HEK293T (cell line): ENCODE measurements at regions not wholly inside any gene's neighbourhood (a gene's known extent, or its start where the extent isn't known, plus 50 kb on each side); places are given as distances from the start of the nearest gene placed in this dataset.

Experiments used
- CTCF ChIA-PET: fragments of 350-600 bp; formaldehyde crosslinking; extraction: SDS; loops from one replicate; lab custom pipeline; 2021; ENCODE audit warnings: antibody characterized with exemption, inconsistent platforms; lab: Yijun Ruan, JAX
- POLR2A ChIA-PET: fragments of 350-600 bp; formaldehyde crosslinking; extraction: SDS; loops from one replicate; lab custom pipeline; 2020; ENCODE audit warnings: antibody characterized with exemption, inconsistent platforms; lab: Yijun Ruan, JAX
- DNase-seq: peaks from one replicate; pipeline ENCODE4 v3.0.0; 2012; ENCODE audit warnings: mixed read lengths; ENCODE audit errors: extremely low spot score
- ARNT ChIP-seq: fragments of 450-650 bp; IDR thresholded peaks from 2 replicates; pipeline ENCODE4 v1.6.1; 2017; ENCODE audit warnings: mild to moderate bottlenecking
- BHLHE40 ChIP-seq: fragments of 450-650 bp; IDR thresholded peaks from 2 replicates; pipeline ENCODE4 v1.6.1; 2016; ENCODE audit warnings: mild to moderate bottlenecking, moderate library complexity, borderline replicate concordance
- CTBP1 ChIP-seq: fragments of 450-650 bp; IDR thresholded peaks from 2 replicates; pipeline ENCODE4 v1.6.1; 2016; ENCODE audit warnings: borderline replicate concordance
- ELF4 ChIP-seq: fragments of 450-650 bp; IDR thresholded peaks from 2 replicates; pipeline ENCODE4 v1.6.1; 2017; ENCODE audit warnings: antibody characterized with exemption
- FOXK2 ChIP-seq: fragments of 450-650 bp; IDR thresholded peaks from 2 replicates; pipeline ENCODE4 v1.6.1; 2016; ENCODE audit warnings: mild to moderate bottlenecking
- FOXM1 ChIP-seq: fragments of 450-650 bp; IDR thresholded peaks from 2 replicates; pipeline ENCODE4 v1.6.1; 2017; ENCODE audit warnings: mild to moderate bottlenecking, borderline replicate concordance
- HDGF ChIP-seq: fragments of 450-650 bp; IDR thresholded peaks from 2 replicates; pipeline ENCODE4 v1.6.1; 2017; ENCODE audit warnings: antibody characterized with exemption, borderline replicate concordance
- L3MBTL2 ChIP-seq: fragments of 450-650 bp; conservative IDR thresholded peaks from 2 replicates; pipeline ENCODE4 v1.6.1; 2016; ENCODE audit warnings: mild to moderate bottlenecking
- LEF1 ChIP-seq: fragments of 450-650 bp; IDR thresholded peaks from 2 replicates; pipeline ENCODE4 v1.6.1; 2017; ENCODE audit warnings: mild to moderate bottlenecking, borderline replicate concordance
- NFRKB ChIP-seq: fragments of 450-650 bp; IDR thresholded peaks from 2 replicates; pipeline ENCODE4 v1.6.1; 2016; ENCODE audit warnings: mild to moderate bottlenecking, moderate library complexity
- PKNOX1 ChIP-seq: fragments of 450-650 bp; IDR thresholded peaks from 2 replicates; pipeline ENCODE4 v1.6.1; 2016
- SP1 ChIP-seq: fragments of 450-650 bp; IDR thresholded peaks from 2 replicates; pipeline ENCODE4 v1.6.1; 2017
- SUZ12 ChIP-seq: fragments of 450-650 bp; IDR thresholded peaks from 2 replicates; pipeline ENCODE4 v1.6.1; 2016; ENCODE audit warnings: mild to moderate bottlenecking
- TARDBP ChIP-seq: fragments of 450-650 bp; IDR thresholded peaks from 2 replicates; pipeline ENCODE4 v1.6.1; 2016
- ZNF384 ChIP-seq: fragments of 450-650 bp; IDR thresholded peaks from 2 replicates; pipeline ENCODE4 v1.6.1; 2016

GRCh38 chr3:154779571-154779970, 300.5 kb upstream of the MME start:
- ChIA-PET CTCF (no interaction called here), POLR2A (no interaction called here)
- no peak for DNase-seq

GRCh38 chr3:154778057-154778456, 302.1 kb upstream of the MME start:
- TF ChIP-seq PKNOX1 = no peak
- TF ChIP-seq ELF4 = no peak
- no peak for DNase-seq
- ChIA-PET CTCF (no interaction called here), POLR2A (no interaction called here)

More at GRCh38 chr3:154779571-154779970, 300.5 kb upstream of the MME start:
- TF ChIP-seq FOXM1 (no peak), SP1 (no peak), TARDBP (no peak), L3MBTL2 (no peak), PKNOX1 (no peak), ELF4 (no peak), SUZ12 (no peak), LEF1 (no peak)

DNA sequence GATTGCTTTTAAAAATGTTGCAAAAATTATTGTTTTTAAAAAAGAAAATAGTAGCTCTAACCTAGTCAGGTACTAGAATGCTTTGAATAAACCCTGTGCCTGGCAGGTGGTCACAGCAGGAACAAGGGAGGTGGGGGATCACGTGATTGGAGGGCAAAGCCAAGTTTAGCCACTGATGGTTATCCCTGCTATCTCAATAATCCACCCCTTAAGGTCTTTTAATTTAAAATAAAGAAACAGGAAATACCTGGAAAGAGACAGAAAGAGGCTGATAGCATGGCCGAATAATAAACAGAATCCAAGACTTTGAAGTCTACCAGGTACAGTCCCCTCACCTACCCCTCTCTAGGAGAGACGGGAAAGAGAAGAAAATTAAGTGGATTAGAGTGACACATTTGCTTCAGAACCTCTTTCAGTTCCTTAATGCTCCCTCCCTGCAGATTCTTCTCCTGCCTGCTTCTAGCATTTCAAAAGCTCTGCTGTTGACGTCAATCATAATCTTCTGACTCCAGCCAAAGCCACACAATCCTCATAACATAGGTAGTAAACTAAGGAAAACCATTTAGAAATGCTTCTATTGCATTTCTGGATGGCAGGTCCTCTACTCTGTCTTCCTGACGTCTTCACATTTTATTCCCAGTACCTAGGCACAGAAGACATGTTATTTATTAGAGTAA, 303.4 kb upstream of the MME start:
- 0 out of 2 replicates have a peak, but pooled peaks have one; percentile 11 for TF ChIP-seq PKNOX1
- TF ChIP-seq TARDBP = no peak
- no peak for DNase-seq
- CTCF ChIA-PET = interaction anchor here (0.6 kb wide), 1 partner anchor 1267 kb away, joined by 6 read pairs; no protein-coding TSS in a partner anchor
- POLR2A ChIA-PET = no interaction called here

- CTCF ChIA-PET = interaction anchor here (0.6 kb wide), 1 partner anchor 1268 kb away, joined by 6 read pairs; no protein-coding TSS in a partner anchor
- TF ChIP-seq ELF4 (no peak), PKNOX1 (no peak), L3MBTL2 (no peak), BHLHE40 (no peak), NFRKB (no peak), TARDBP (no peak), FOXM1 (no peak), ARNT (no peak)
- DNase-seq = no peak
- POLR2A ChIA-PET = no interaction called here
Observed at GRCh38 chr3:154775821-154776548, 304.1 kb upstream of the MME start.

GRCh38 chr3:154766765-154767503, 313.2 kb upstream of the MME start:
- no peak for DNase-seq
- TF ChIP-seq FOXK2 (no peak), ZNF384 (no peak), BHLHE40 (no peak), PKNOX1 (no peak), HDGF (no peak), CTBP1 (no peak)
- CTCF ChIA-PET = no interaction called here
- POLR2A ChIA-PET = no interaction called here
